ENCODE measurements at regions not wholly inside any gene's neighbourhood (a gene's known extent, or its start where the extent isn't known, plus 50 kb on each side); places are given as distances from the start of the nearest gene placed in this dataset.

- TF ChIP-seq EZH2phosphoT487 (IDR thresholded peaks at IDR 0.05; ENCODE audit: low read depth): no peak
- no peak for TF ChIP-seq CTCF (IDR thresholded peaks at IDR 0.05; ENCODE audit: low read depth, low read length)
- Histone ChIP-seq H4K20me1 (ENCODE audit: insufficient read depth, low read length) (no peaks in the 10 kb centered on the region), H3K9me3 (ENCODE audit: insufficient read depth, low read length) (no peaks in the 10 kb centered on the region), H3K36me3 (replicated peaks; ENCODE audit: low read depth, low read length) (no peaks in the 10 kb centered on the region), H3K4me2 (ENCODE audit: low read length) (no peak overlapping the region), H3K9ac (ENCODE audit: low read length) (no peak overlapping the region), H2AFZ (ENCODE audit: low read depth, low read length) (no peak overlapping the region), H3K4me3 (ENCODE audit: low read length) (no peak overlapping the region), H3K4me1 (ENCODE audit: low read length) (peaks cover 14% of the 10 kb centered on the region), H3K79me2 (ENCODE audit: low read length) (no peaks in the 10 kb centered on the region), H3K27ac (ENCODE audit: low read length) (no peak overlapping the region), H3K27me3 (ENCODE audit: low read depth, low read length) (no peaks in the 10 kb centered on the region)
Measured at GRCh38 chr4:164550989-164551712, 202.8 kb upstream of the SMIM31 start.

- Histone ChIP-seq H3K36me3 (replicated peaks; ENCODE audit: low read depth, low read length) (no peaks in the 10 kb centered on the region), H2AFZ (ENCODE audit: low read depth, low read length) (no peak overlapping the region), H3K27ac (ENCODE audit: low read length) (no peak overlapping the region), H3K27me3 (ENCODE audit: low read depth, low read length) (no peaks in the 10 kb centered on the region), H3K4me3 (ENCODE audit: low read length) (no peak overlapping the region), H3K9me3 (ENCODE audit: insufficient read depth, low read length) (no peaks in the 10 kb centered on the region), H3K4me1 (ENCODE audit: low read length) (peaks cover 14% of the 10 kb centered on the region), H3K9ac (ENCODE audit: low read length) (no peak overlapping the region), H3K79me2 (ENCODE audit: low read length) (no peaks in the 10 kb centered on the region), H4K20me1 (ENCODE audit: insufficient read depth, low read length) (no peaks in the 10 kb centered on the region), H3K4me2 (ENCODE audit: low read length) (no peak overlapping the region)
- no peak for TF ChIP-seq EZH2phosphoT487 (IDR thresholded peaks at IDR 0.05; ENCODE audit: low read depth)
- no peak for TF ChIP-seq CTCF (IDR thresholded peaks at IDR 0.05; ENCODE audit: low read depth, low read length)
Measured at GRCh38 chr4:164551713-164552040, 202.3 kb upstream of the SMIM31 start.

- Histone ChIP-seq H2AFZ (ENCODE audit: low read depth, low read length) (no peak overlapping the region), H3K9me3 (ENCODE audit: insufficient read depth, low read length) (no peaks in the 10 kb centered on the region), H3K4me3 (ENCODE audit: low read length) (no peak overlapping the region), H3K79me2 (ENCODE audit: low read length) (no peaks in the 10 kb centered on the region), H3K27me3 (ENCODE audit: low read depth, low read length) (no peaks in the 10 kb centered on the region), H3K4me1 (ENCODE audit: low read length) (no peaks in the 10 kb centered on the region), H3K9ac (ENCODE audit: low read length) (no peak overlapping the region), H3K4me2 (ENCODE audit: low read length) (no peak overlapping the region), H3K36me3 (replicated peaks; ENCODE audit: low read depth, low read length) (no peaks in the 10 kb centered on the region), H3K27ac (ENCODE audit: low read length) (no peak overlapping the region), H4K20me1 (ENCODE audit: insufficient read depth, low read length) (no peaks in the 10 kb centered on the region)
- no peak for TF ChIP-seq EZH2phosphoT487 (IDR thresholded peaks at IDR 0.05; ENCODE audit: low read depth)
- no peak for TF ChIP-seq CTCF (IDR thresholded peaks at IDR 0.05; ENCODE audit: low read depth, low read length)
Measured at GRCh38 chr4:164571593-164572390, 182.1 kb upstream of the SMIM31 start.

- Histone ChIP-seq H3K4me1 (ENCODE audit: low read length) (no peaks in the 10 kb centered on the region), H2AFZ (ENCODE audit: low read depth, low read length) (no peak overlapping the region), H3K79me2 (ENCODE audit: low read length) (no peaks in the 10 kb centered on the region), H3K27me3 (ENCODE audit: low read depth, low read length) (no peaks in the 10 kb centered on the region), H3K36me3 (replicated peaks; ENCODE audit: low read depth, low read length) (no peaks in the 10 kb centered on the region), H3K9ac (ENCODE audit: low read length) (no peak overlapping the region), H3K4me3 (ENCODE audit: low read length) (no peak overlapping the region), H4K20me1 (ENCODE audit: insufficient read depth, low read length) (no peaks in the 10 kb centered on the region), H3K27ac (ENCODE audit: low read length) (no peak overlapping the region), H3K9me3 (ENCODE audit: insufficient read depth, low read length) (no peaks in the 10 kb centered on the region), H3K4me2 (ENCODE audit: low read length) (no peak overlapping the region)
- TF ChIP-seq CTCF (IDR thresholded peaks at IDR 0.05; ENCODE audit: low read depth, low read length) (no peak), EZH2phosphoT487 (IDR thresholded peaks at IDR 0.05; ENCODE audit: low read depth) (no peak)
Measured at GRCh38 chr4:164572877-164573279, 181.1 kb upstream of the SMIM31 start.

All from OCI-LY3 (cell line).